H1 (cell line): ENCODE measurements at regions not wholly inside any gene's neighbourhood (a gene's known extent, or its start where the extent isn't known, plus 50 kb on each side); places are given as distances from the start of the nearest gene placed in this dataset.

Experiments
- TBP ChIP-seq: IDR thresholded peaks from 2 replicates; pipeline ENCODE4 v1.6.1; 2011; ENCODE audit warnings: low read depth, low read length, improper control_type of control experiment
- YY1 ChIP-seq: IDR thresholded peaks from 2 replicates; pipeline ENCODE4 v1.6.1; 2011; ENCODE audit warnings: low read depth, mild to moderate bottlenecking, low read length

DNA sequence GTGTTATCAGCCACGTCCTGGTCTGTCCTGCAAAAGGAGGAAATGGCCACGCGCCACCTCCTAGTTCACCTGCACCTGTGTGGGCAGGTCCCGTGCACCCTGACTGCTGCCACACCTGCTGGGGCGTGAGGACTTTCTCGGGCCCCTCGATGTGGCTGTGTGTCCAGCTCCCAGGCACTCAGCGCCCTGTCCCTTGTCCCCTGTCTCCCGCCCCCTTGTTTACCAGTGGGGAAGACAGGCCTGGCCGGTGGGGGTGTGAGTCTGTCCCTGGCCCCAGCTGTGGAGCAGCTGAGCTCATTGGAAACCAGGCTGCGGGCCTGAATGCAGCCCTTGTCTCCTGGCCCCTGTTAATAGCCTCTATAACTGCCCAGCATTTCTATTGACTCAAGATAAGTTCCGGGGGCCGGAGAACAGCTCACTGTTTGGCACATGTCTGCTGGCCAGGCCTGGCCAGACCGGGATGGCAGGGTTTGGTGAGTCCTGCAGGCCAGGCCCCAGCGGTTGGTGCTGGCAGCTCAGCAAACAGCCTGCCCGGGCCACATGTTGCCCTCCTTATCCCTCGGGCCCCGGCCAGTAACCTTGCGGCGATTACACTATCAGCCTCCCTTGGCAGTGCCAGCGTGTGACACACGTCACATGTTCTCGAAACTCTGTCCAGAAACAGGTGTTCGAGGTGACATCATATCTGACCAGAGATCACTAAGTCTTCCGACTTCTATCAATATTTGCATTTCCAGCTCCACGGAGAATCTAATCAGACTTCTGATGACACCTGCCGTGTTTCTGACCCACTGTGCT, 52.1 kb downstream of the FOXL3 start (continued):
- TF ChIP-seq TBP, result no peak
- TF ChIP-seq YY1, result no peak
